HepG2 (cell line): ENCODE measurements at regions not wholly inside any gene's neighbourhood (a gene's known extent, or its start where the extent isn't known, plus 50 kb on each side); places are given as distances from the start of the nearest gene placed in this dataset.

Experiments
- REPIN1 ChIP-seq: sonication (generic); formaldehyde crosslinking; IDR thresholded peaks from 2 replicates; pipeline ENCODE4 v1.8.0; 2022; ENCODE audit warnings: missing genetic modification reagents, low read depth, mild to moderate bottlenecking, borderline replicate concordance
- SMC3 ChIP-seq: IDR thresholded peaks from 2 replicates; pipeline ENCODE4 v1.6.1; 2011; ENCODE audit warnings: low read length, improper control_type of control experiment

- TF ChIP-seq REPIN1 (CRISPR knock-in tag), result no peak
- no peak for TF ChIP-seq SMC3
Measured at GRCh38 chr1:82640352-82640751, 839.6 kb downstream of the ADGRL2 start.
